DND-41 (cell line): ENCODE measurements at regions not wholly inside any gene's neighbourhood (a gene's known extent, or its start where the extent isn't known, plus 50 kb on each side); places are given as distances from the start of the nearest gene placed in this dataset.

ENCODE experiments used
- CTCF ChIP-seq: IDR thresholded peaks from 2 replicates; pipeline ENCODE4 v1.5.1; 2012; ENCODE audit warnings: borderline replicate concordance, low read length, moderate library complexity, mild to moderate bottlenecking; ENCODE audit not compliant: poor library complexity, severe bottlenecking; ENCODE audit errors: extremely low read depth
- EZH2 ChIP-seq: IDR thresholded peaks from 3 replicates; pipeline ENCODE4 v1.6.1; 2012; ENCODE audit warnings: borderline replicate concordance, low read depth, mild to moderate bottlenecking, moderate library complexity, low read length, inconsistent platforms; ENCODE audit not compliant: severe bottlenecking

- TF ChIP-seq CTCF (no peak), EZH2 (no peak)
Measured at GRCh38 chr2:118481299-118481698, 366.1 kb downstream of the EN1 start.
